A673 (cell line): ENCODE measurements at regions not wholly inside any gene's neighbourhood (a gene's known extent, or its start where the extent isn't known, plus 50 kb on each side); places are given as distances from the start of the nearest gene placed in this dataset.
A peak's percentile ranks its signal among the peaks of the same experiment; 100 is the strongest.

Experiments used
- BruUV-seq: library from RNA; stranded (reverse); fragments of 400-500 nt; replicated peaks from 2 replicates; lab custom pipeline; 2021; lab: Mats Ljungman, UMichigan
- CTCF ChIA-PET: fragments of 300-600 bp; sonication (Branson Sonifier 250); formaldehyde crosslinking; loops from one replicate; lab custom pipeline; 2022; ENCODE audit warnings: antibody characterized with exemption; lab: Charles Lee
- POLR2A ChIA-PET: fragments of 300-600 bp; sonication (Branson Sonifier 250); formaldehyde crosslinking; loops from one replicate; lab custom pipeline; 2022; ENCODE audit warnings: antibody characterized with exemption; ENCODE audit not compliant: low non-redundant PET; lab: Charles Lee
- DNase-seq: peaks from one replicate; pipeline ENCODE4 v3.0.0-alpha.2; 2015; ENCODE audit warnings: low spot score
- H3K27ac ChIP-seq: fragments of 200-600 bp; sonication (generic); 2 replicates; pipeline ENCODE4 v1.5.1; 2016; ENCODE audit warnings: mixed run types, low read depth, mild to moderate bottlenecking, mixed read lengths, antibody characterized with exemption, low read length; ENCODE audit not compliant: poor library complexity, severe bottlenecking
- H3K27me3 ChIP-seq: fragments of 200-600 bp; sonication (generic); replicated peaks from 2 replicates; pipeline ENCODE4 v1.6.1; 2017; ENCODE audit warnings: mixed run types, low read depth, mild to moderate bottlenecking, mixed read lengths, antibody characterized with exemption, low read length; ENCODE audit not compliant: insufficient read depth, poor library complexity
- H3K36me3 ChIP-seq: fragments of 200-600 bp; sonication (generic); 2 replicates; pipeline ENCODE4 v1.6.1; 2016; ENCODE audit warnings: mixed run types, mild to moderate bottlenecking, mixed read lengths, antibody characterized with exemption, low read length; ENCODE audit not compliant: insufficient read depth, poor library complexity, severe bottlenecking
- H3K4me1 ChIP-seq: fragments of 200-600 bp; sonication (generic); 2 replicates; pipeline ENCODE4 v1.6.1; 2017; ENCODE audit warnings: mixed run types, mild to moderate bottlenecking, mixed read lengths, antibody characterized with exemption, low read length; ENCODE audit not compliant: insufficient read depth, poor library complexity, severe bottlenecking
- H3K4me3 ChIP-seq: fragments of 200-600 bp; sonication (generic); 2 replicates; pipeline ENCODE4 v1.5.1; 2016; ENCODE audit warnings: low read depth, mixed run types, mild to moderate bottlenecking, mixed read lengths, low read length; ENCODE audit not compliant: poor library complexity, severe bottlenecking
- H3K9me3 ChIP-seq: fragments of 200-600 bp; sonication (generic); 2 replicates; pipeline ENCODE4 v1.6.1; 2016; ENCODE audit warnings: mixed run types, low read depth, mild to moderate bottlenecking, mixed read lengths, antibody characterized with exemption, low read length; ENCODE audit not compliant: poor library complexity, severe bottlenecking
- EZH2 ChIP-seq: fragments of 200-600 bp; sonication (generic); IDR thresholded peaks from 2 replicates; pipeline ENCODE4 v1.6.1; 2017; ENCODE audit warnings: borderline replicate concordance, low read depth, mild to moderate bottlenecking, mixed read lengths, antibody characterized with exemption, low read length; ENCODE audit not compliant: poor library complexity, severe bottlenecking
- intact Hi-C: fragments of 100-400 bp; cut with micrococcal nuclease; formaldehyde crosslinking; loops from one replicate; pipeline ENCODE4 v1.10.0; 2022; ENCODE audit not compliant: unreplicated experiment
- TF ChIP-seq, protein P1 (sequence below): fragments of 300-800, 200-600 bp; sonication (generic); conservative IDR thresholded peaks from 2 replicates; pipeline ENCODE4 v1.5.1; 2017; ENCODE audit warnings: low read depth, mild to moderate bottlenecking, antibody characterized with exemption, low read length, moderate library complexity, mixed read lengths

DNA sequence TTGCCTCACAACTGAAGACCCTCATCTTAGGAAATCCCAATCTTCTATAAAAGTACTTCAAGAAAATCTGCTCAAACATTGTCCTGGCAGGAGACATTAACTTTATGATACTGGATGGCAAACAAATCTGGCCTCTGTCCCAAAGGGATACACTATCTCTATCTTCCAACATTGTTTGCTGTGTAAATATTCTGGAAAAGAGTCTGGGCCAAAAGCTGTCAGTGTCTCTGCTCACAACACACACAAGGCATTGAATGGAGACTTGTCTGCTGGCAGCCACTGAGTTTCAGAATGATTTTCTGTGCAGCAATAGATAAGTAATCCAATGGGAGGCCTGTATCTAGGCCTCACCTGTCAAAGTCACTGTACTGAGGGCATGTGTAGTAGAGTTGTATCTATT, 471.1 kb downstream of the DMAC1 start:
- TF ChIP-seq, protein P1, sequence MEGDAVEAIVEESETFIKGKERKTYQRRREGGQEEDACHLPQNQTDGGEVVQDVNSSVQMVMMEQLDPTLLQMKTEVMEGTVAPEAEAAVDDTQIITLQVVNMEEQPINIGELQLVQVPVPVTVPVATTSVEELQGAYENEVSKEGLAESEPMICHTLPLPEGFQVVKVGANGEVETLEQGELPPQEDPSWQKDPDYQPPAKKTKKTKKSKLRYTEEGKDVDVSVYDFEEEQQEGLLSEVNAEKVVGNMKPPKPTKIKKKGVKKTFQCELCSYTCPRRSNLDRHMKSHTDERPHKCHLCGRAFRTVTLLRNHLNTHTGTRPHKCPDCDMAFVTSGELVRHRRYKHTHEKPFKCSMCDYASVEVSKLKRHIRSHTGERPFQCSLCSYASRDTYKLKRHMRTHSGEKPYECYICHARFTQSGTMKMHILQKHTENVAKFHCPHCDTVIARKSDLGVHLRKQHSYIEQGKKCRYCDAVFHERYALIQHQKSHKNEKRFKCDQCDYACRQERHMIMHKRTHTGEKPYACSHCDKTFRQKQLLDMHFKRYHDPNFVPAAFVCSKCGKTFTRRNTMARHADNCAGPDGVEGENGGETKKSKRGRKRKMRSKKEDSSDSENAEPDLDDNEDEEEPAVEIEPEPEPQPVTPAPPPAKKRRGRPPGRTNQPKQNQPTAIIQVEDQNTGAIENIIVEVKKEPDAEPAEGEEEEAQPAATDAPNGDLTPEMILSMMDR: no peak
- no peak for TF ChIP-seq EZH2
- no TSS peak for BruUV-seq
- DNase-seq: no peak
- Histone ChIP-seq H3K4me1 (peaks cover 5% of the 10 kb centered on the region), H3K36me3 (no peaks in the 10 kb centered on the region), H3K9me3 (no peaks in the 10 kb centered on the region), H3K27me3 (no peaks in the 10 kb centered on the region), H3K27ac (no peak overlapping the region), H3K4me3 (no peak overlapping the region)
- POLR2A ChIA-PET: no interaction called here
- CTCF ChIA-PET: no interaction called here
- intact Hi-C loops: no loop called here

GRCh38 chr9:7325995-7326394, 473.6 kb downstream of the DMAC1 start:
- no peak for DNase-seq
- ChIA-PET CTCF (no interaction called here), POLR2A (no interaction called here)
- intact Hi-C loops: no loop called here
- Histone ChIP-seq H3K27ac (no peak overlapping the region), H3K4me3 (no peak overlapping the region), H3K4me1 (no peaks in the 10 kb centered on the region), H3K9me3 (no peaks in the 10 kb centered on the region), H3K36me3 (no peaks in the 10 kb centered on the region), H3K27me3 (no peaks in the 10 kb centered on the region)
- TF ChIP-seq EZH2: no peak
- TF ChIP-seq, protein P1: no peak
- no TSS peak for BruUV-seq

- peak; percentile 14 for DNase-seq
- ChIA-PET POLR2A (interaction anchor here (0.7 kb wide), 1 partner anchor 10 kb away, joined by 4 read pairs; no protein-coding TSS in a partner anchor), CTCF (no interaction called here)
- intact Hi-C loops: no loop called here
- no peaks in the 10 kb centered on the region for H3K9me3 ChIP-seq
- H3K4me3 ChIP-seq: no peak overlapping the region
- no peaks in the 10 kb centered on the region for H3K27me3 ChIP-seq
- no peak for TF ChIP-seq EZH2
- TF ChIP-seq, protein P1: no peak
- H3K36me3 ChIP-seq: no peaks in the 10 kb centered on the region
- BruUV-seq: no TSS peak
- no peak overlapping the region for H3K27ac ChIP-seq
- H3K4me1 ChIP-seq: no peaks in the 10 kb centered on the region
Observed at GRCh38 chr9:7324152-7324598, 475.4 kb downstream of the DMAC1 start.
